ENCODE measurements at regions not wholly inside any gene's neighbourhood (a gene's known extent, or its start where the extent isn't known, plus 50 kb on each side); places are given as distances from the start of the nearest gene placed in this dataset.

- WGBS (ENCODE audit: insufficient coverage, insufficient replicate concordance, low lambda C conversion rate, missing lambda C conversion rate), result 26% methylated on average over 5 of the region's 5 CpGs
- H3K27me3 ChIP-seq (replicated peaks in 1 of 2; ENCODE audit: control insufficient read depth in 2 of 2, insufficient read depth in 2 of 2, low read length in 1 of 2), result peaks cover 0 to 2% of the 10 kb centered on the region in 2 experiments; a peak in 2 of 4 replicates
- ChIA-PET POLR2A (no interaction called here), CTCF (no interaction called here), RAD21 (ENCODE audit: unreplicated experiment) (no interaction called here), SMC1A (ENCODE audit: uncharacterized antibody, unreplicated experiment) (no interaction called here)
- intact Hi-C loops (cut with micrococcal nuclease; ENCODE audit: unreplicated experiment) (no loop called here), in situ Hi-C loops (cut with MboI) (no loop called here)
- ATAC-seq (no peak), DNase-seq (ENCODE audit: low read depth, low spot score) (no peak), FAIRE-seq (no peak)
- no peak overlapping the region for H3K9ac ChIP-seq (ENCODE audit: control insufficient read depth, insufficient read depth, low read length)
- TF ChIP-seq YBX1 (IDR thresholded peaks at IDR 0.05) (no peak), SPI1 (IDR thresholded peaks at IDR 0.05; ENCODE audit: borderline replicate concordance, insufficient read depth, low read depth, low read length) (no peak), PML (IDR thresholded peaks at IDR 0.05; ENCODE audit: low read length) (no peak), NFYB (IDR thresholded peaks at IDR 0.05; ENCODE audit: insufficient read depth, low read depth, low read length) (no peak), CHD2 (IDR thresholded peaks at IDR 0.05; ENCODE audit: borderline replicate concordance, low read depth, low read length) (no peak), SIN3A (IDR thresholded peaks at IDR 0.05; ENCODE audit: low read depth, low read length) (no peak), RELB (IDR thresholded peaks at IDR 0.05; ENCODE audit: low read depth) (no peak), TARDBP (IDR thresholded peaks at IDR 0.05; ENCODE audit: borderline replicate concordance) (no peak), SP1 (IDR thresholded peaks at IDR 0.05; ENCODE audit: low read depth, low read length) (no peak), CUX1 (IDR thresholded peaks at IDR 0.05; ENCODE audit: insufficient replicate concordance, low read depth, low read length) (no peak), POU2F2 (IDR thresholded peaks at IDR 0.05; ENCODE audit: borderline replicate concordance, low read depth, low read length) (no peak), ZSCAN29 (IDR thresholded peaks at IDR 0.05) (no peak), EED (IDR thresholded peaks at IDR 0.05; ENCODE audit: low read depth) (no peak), CBX5 (IDR thresholded peaks at IDR 0.05; ENCODE audit: low read depth) (no peak)
- no peak overlapping the region for H3K27ac ChIP-seq (ENCODE audit: control insufficient read depth, insufficient read depth)
- H3K4me3 ChIP-seq, result no peak overlapping the region
- no peaks in the 10 kb centered on the region for H4K20me1 ChIP-seq (ENCODE audit: control insufficient read depth, insufficient read depth)
- H3K4me2 ChIP-seq (ENCODE audit: control insufficient read depth, insufficient read depth), result no peak overlapping the region
- BruUV-seq (replicated peaks), result no TSS peak
- no peaks in the 10 kb centered on the region for H3K79me2 ChIP-seq (ENCODE audit: control insufficient read depth, insufficient read depth, low read length)
- no peaks in the 10 kb centered on the region for H3K4me1 ChIP-seq (ENCODE audit: control insufficient read depth, insufficient read depth, low read length)
- H3K9me3 ChIP-seq (replicated peaks; ENCODE audit: control insufficient read depth, insufficient read depth, low read length), result no peaks in the 10 kb centered on the region
- H2AFZ ChIP-seq (ENCODE audit: control insufficient read depth, low read depth, low read length), result no peak overlapping the region
- H3K36me3 ChIP-seq (ENCODE audit: control insufficient read depth in 2 of 2, insufficient read depth in 2 of 2, low read length in 1 of 2), result no peaks in the 10 kb centered on the region
Measured at GRCh38 chr15:91779960-91780359, 73.5 kb upstream of the SLCO3A1 start.
